Upper lobe of left lung (tissue), 4 donors: ENCODE measurements at regions not wholly inside any gene's neighbourhood (a gene's known extent, or its start where the extent isn't known, plus 50 kb on each side); places are given as distances from the start of the nearest gene placed in this dataset.

Experiments
- CTCF ChIP-seq, 6 experiments: fragments of 450-650 bp in 4 of 6; fragments of 200-600 bp in 2 of 6; sonication (generic) in 2 of 6; IDR thresholded peaks; one replicate each; pipeline ENCODE4 v1.5.1; 2016 to 2019; ENCODE audit warnings: antibody characterized with exemption in 6 of 6
- EP300 ChIP-seq, 4 donors: sonication (generic); formaldehyde crosslinking; IDR thresholded peaks; one replicate each; pipeline ENCODE4 v1.5.1; 2017; ENCODE audit warnings: antibody characterized with exemption in 4 of 4, control low read depth in 2 of 4
- POLR2A ChIP-seq, 4 donors: fragments of 450-650 bp; IDR thresholded peaks; one replicate each; pipeline ENCODE4 v1.5.1; 2016 to 2017; ENCODE audit warnings: antibody characterized with exemption in 4 of 4, mild to moderate bottlenecking in 2 of 4
- POLR2AphosphoS5 ChIP-seq, 2 donors: sonication (generic); formaldehyde crosslinking; IDR thresholded peaks; one replicate each; pipeline ENCODE4 v1.5.1; 2017; ENCODE audit warnings: antibody characterized with exemption in 2 of 2

- TF ChIP-seq CTCF (IDR thresholded peaks at IDR 0.05) (no peak), EP300 (IDR thresholded peaks at IDR 0.05) (no peak), POLR2AphosphoS5 (IDR thresholded peaks at IDR 0.05) (no peak), POLR2A (IDR thresholded peaks at IDR 0.05) (no peak)
Observed at GRCh38 chr2:195572895-195573683, 83.9 kb upstream of the SLC39A10 start.
